HG02610 (cell line): ENCODE measurements at regions not wholly inside any gene's neighbourhood (a gene's known extent, or its start where the extent isn't known, plus 50 kb on each side); places are given as distances from the start of the nearest gene placed in this dataset.
A peak's percentile ranks its signal among the peaks of the same experiment; 100 is the strongest.

Experiments
- ATAC-seq: cut with Tn5 transposase; IDR thresholded peaks from one replicate; pipeline ENCODE4 v1.9.1; 2021; ENCODE audit warnings: mild to moderate bottlenecking, moderate library complexity; ENCODE audit not compliant: unreplicated experiment

- ATAC-seq, result no peak
Observed at GRCh38 chr13:63367522-63368198, 1952.0 kb upstream of the PCDH20 start.

- no peak for ATAC-seq
Observed at GRCh38 chr13:63364159-63364558, 1948.5 kb upstream of the PCDH20 start.

- ATAC-seq, result no peak
Observed at GRCh38 chr13:63351533-63351932, 1935.9 kb upstream of the PCDH20 start.

GRCh38 chr13:63351081-63351480 is 1935.4 kb upstream of the PCDH20 start:
- no peak for ATAC-seq

GRCh38 chr13:63345835-63346234 is 1930.2 kb upstream of the PCDH20 start:
- no peak for ATAC-seq

GRCh38 chr13:63344711-63345110 is 1929.1 kb upstream of the PCDH20 start:
- ATAC-seq, result no peak

GRCh38 chr13:63337921-63338320 is 1922.3 kb upstream of the PCDH20 start:
- no peak for ATAC-seq

GRCh38 chr13:63337041-63337440 is 1921.4 kb upstream of the PCDH20 start:
- ATAC-seq, result no peak

- no peak for ATAC-seq
Observed at GRCh38 chr13:63336549-63336948, 1920.9 kb upstream of the PCDH20 start.

GRCh38 chr13:63327584-63327983 is 1911.9 kb upstream of the PCDH20 start:
- ATAC-seq, result peak; percentile 74

- no peak for ATAC-seq
Observed at GRCh38 chr13:63323441-63323840, 1907.8 kb upstream of the PCDH20 start.

- ATAC-seq, result no peak
Observed at GRCh38 chr13:63311587-63311986, 1895.9 kb upstream of the PCDH20 start.

- ATAC-seq, result no peak
Observed at GRCh38 chr13:63308549-63309165, 1893.0 kb upstream of the PCDH20 start.

- peak; percentile 90 for ATAC-seq
Observed at GRCh38 chr13:63307228-63307627, 1891.6 kb upstream of the PCDH20 start.

GRCh38 chr13:63305641-63306133 is 1890.0 kb upstream of the PCDH20 start:
- no peak for ATAC-seq

- no peak for ATAC-seq
Observed at GRCh38 chr13:63304497-63304896, 1888.8 kb upstream of the PCDH20 start.

- ATAC-seq, result no peak
Observed at GRCh38 chr13:63299866-63300394, 1884.3 kb upstream of the PCDH20 start.

GRCh38 chr13:63297163-63297562 is 1881.5 kb upstream of the PCDH20 start:
- ATAC-seq, result no peak

GRCh38 chr13:63291701-63292100 is 1876.1 kb upstream of the PCDH20 start:
- ATAC-seq, result no peak

GRCh38 chr13:63288576-63288975 is 1872.9 kb upstream of the PCDH20 start:
- ATAC-seq, result no peak

GRCh38 chr13:63287926-63288325 is 1872.3 kb upstream of the PCDH20 start:
- no peak for ATAC-seq

- no peak for ATAC-seq
Observed at GRCh38 chr13:63285426-63285825, 1869.8 kb upstream of the PCDH20 start.
